GM19328 (cell line): ENCODE measurements at regions not wholly inside any gene's neighbourhood (a gene's known extent, or its start where the extent isn't known, plus 50 kb on each side); places are given as distances from the start of the nearest gene placed in this dataset.
"Not testable (repeated sequence)": the region's sequence is repeated elsewhere in the genome, so short reads cannot be mapped to it uniquely, and the experiment has no call there.

ENCODE experiments used
- ATAC-seq: cut with Tn5 transposase; IDR thresholded peaks from one replicate; pipeline ENCODE4 v1.9.1; 2021; ENCODE audit warnings: mild to moderate bottlenecking, moderate library complexity; ENCODE audit not compliant: unreplicated experiment

DNA sequence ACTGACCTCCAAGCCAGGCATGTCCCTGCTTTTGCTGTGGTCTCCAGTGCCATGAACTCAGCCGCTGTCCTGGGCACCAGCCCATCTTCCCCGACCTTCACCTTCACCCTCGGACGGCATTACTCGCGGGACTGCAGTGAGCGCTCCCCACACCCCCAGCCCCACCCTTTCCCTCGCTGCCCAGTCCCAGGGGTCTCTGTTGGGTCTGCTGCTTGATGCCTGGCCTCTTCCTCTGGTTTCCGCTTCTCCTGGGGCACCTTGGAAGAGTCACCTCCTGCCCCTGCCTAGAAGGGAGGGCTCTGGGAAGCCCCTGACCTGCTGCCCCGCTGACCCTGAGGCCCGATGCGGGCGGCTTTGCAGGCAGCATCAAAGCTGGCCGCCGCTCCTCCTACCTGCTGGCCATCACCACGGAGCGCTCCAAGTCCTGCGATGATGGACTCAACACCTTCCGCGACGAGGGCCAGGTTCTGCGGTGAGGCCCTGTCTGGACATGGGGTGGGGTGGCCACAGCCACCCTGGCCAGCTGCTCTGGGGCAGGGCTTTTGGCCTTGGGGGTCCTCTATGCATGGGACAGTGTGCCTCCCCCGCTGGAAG, 102.3 kb downstream of the ZNF267 start:
- not testable (repeated sequence) for ATAC-seq

DNA sequence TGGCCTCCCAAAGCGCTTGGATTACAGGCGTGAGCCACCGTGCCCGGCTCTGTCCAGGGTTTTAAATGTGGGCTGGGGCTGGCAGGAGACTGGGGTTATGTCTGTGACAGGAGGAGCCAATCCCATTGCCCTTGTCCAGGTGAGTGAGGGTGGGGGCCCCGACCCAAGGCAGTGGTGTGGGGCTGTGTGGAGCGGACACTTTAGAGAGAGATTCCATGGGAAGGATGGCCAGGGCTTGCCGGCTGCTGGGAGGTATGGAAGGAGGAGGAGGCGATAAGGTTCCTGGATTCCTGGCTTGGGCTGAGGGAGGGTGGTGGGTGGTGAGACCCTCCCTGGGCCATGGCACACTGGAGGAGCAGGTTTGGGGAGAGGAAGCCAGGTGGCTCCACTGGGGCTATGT, 104.9 kb downstream of the ZNF267 start:
- ATAC-seq, result not testable (repeated sequence)

DNA sequence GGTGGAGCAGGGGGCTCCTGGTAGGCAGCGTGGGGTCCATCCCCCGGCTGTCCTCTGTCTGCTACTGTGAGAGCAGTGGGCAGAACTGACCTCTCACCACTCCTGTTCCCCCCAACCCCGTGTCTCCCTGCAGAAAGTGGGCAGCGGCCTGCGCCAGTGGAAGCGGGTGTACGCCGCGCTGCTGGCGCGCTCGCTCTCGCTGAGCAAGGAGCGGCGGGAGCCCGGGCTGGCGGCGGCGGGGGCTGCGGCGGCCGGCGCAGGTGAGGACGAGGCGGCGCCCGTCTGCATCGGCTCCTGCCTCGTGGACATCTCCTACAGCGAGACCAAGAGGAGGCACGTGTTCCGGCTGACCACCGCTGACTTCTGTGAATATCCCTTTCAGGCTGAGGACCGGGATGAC, 108.1 kb downstream of the ZNF267 start:
- not testable (repeated sequence) for ATAC-seq

DNA sequence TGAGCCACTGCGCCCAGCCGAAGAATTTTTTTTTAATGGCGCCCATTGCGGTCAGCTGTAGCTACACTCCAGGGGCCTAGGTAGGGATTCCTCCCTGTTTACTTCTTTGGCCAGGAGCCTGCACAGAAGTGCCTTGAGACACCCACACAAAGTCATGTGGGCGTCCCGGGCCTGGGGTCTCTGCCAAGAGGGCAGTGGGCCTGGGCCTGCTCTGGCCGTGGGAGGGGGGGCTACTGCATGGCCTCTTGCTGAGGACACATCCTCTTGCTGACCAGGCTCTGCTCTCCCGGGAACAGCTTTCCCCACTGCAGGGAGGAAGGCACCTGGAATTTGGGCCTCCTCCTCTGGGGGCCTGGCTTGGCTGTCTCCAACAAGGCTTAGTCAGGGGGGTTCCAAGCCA, 109.4 kb downstream of the ZNF267 start:
- not testable (repeated sequence) for ATAC-seq

DNA sequence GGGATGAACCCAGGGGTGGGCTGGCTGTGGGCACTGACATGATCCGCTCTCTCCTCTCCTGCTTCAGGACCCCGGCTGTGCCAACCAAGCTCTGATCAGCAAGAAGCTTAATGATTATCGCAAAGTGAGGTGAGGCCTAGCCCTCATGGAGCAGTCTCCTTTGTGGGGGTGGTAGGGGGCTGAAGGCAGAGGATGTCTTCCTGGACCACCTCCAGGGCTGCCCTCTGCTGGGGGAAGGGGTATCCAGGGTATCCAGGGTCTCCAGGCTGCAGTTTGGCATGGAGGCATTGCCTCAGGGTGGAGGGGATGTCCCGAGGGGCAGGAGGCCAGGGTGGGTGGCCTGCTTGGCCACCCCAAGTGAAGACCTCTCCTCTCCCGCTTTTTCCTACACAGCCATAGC, 110.1 kb downstream of the ZNF267 start:
- not testable (repeated sequence) for ATAC-seq

DNA sequence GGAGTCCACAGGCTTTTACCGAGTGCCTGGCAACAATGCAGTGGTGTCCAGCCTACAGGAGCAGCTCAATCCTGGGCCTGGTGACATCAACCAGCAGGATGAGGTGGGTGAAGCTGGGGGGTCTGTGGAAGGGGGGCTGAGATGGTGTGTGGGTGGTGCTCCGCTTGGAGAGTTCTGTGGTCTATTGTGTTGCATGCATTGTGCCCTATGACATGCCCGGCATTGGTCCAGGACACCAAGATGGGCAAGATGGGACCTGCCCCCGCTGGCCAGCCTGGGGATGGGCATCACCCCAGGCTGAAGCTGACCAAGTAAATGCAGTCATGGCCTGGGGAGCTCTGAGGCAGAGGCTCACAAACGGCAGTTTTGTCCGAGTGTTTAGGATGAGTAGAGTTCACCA, 113.3 kb downstream of the ZNF267 start:
- ATAC-seq, result not testable (repeated sequence)

DNA sequence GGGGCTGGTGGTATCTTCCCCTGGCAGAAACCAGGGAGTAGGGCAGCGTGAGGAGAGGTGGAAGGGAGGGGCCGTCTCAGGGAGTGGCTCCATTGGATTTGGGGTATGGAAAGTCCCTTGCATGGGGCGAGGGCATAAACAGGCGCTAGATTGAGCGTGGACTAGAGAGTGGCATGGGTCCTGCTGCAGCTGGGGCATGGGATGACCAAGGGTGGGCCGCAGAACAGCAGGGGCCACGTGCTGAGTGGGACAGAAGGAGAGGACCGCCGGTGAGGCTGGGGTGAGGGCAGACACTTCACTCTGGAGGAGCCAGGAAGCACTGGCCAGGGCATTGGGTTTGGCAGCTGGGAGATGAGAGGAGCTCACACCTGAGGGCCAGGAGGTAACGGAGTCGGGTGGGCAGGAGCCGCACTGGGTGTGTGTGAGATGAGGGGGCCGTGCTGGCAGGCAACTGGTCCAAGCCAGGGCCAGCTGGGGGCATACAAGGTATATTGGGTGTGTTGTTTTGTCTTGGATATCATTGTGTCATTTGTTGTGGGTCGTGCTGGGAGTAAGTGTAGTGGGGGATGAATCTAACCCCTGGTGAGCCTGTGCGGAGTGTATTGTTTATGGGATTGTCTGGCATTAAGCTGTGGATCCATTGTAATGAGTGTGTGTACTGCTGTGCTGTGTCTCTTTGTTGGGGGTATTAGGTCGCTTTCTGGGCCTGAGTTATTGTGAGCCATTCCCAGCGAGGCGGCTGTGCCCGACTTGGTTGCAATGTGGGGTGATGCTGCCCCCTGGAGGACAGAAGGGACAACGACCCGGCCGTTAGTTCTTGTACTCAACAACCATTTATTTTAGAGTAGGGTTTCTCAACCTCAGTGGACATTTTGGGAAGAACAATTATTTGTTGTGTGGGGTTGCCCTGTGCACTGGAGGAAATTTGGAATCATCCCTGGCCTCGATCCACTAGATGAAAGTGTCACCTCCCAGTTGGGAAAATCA, 115.3 kb downstream of the ZNF267 start:
- not testable (repeated sequence) for ATAC-seq

DNA sequence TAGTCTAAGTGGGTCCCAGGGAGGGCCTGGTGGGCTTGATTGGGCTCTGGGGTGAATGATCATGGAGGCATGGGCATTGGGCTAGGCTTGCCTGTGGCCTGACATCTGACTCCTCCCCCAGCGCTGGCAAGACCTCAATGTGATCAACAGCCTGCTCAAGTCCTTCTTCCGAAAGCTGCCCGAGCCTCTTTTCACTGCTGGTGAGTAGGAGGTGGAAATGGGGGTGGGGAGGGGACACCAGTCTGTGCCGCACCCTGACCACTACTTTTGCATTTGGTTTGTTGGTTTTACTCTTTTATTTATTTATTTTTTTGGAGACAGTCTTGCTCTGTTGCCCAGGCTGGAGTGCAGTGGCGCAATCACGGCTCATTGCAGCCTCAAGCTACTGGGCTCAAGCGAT, 116.7 kb downstream of the ZNF267 start:
- not testable (repeated sequence) for ATAC-seq

DNA sequence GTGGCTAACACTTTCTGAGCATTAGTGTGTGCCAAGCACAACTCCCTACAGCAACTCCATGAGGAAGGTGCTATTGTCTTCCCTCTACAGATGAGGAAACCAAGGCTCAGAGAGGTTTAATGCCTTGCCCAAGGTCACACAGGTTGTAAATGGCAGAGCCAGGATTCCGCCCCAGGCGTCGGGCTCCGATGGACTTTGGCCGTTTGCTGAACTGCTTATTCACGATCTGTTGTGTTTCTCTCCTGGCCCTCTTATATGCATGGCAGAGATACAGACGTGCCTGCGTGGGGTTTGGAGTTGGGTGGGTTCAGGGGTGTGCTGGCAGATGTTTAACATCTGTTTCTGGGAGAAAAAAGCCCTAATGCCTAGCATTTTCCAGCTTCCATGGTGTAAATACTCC, 117.4 kb downstream of the ZNF267 start:
- ATAC-seq, result not testable (repeated sequence)

DNA sequence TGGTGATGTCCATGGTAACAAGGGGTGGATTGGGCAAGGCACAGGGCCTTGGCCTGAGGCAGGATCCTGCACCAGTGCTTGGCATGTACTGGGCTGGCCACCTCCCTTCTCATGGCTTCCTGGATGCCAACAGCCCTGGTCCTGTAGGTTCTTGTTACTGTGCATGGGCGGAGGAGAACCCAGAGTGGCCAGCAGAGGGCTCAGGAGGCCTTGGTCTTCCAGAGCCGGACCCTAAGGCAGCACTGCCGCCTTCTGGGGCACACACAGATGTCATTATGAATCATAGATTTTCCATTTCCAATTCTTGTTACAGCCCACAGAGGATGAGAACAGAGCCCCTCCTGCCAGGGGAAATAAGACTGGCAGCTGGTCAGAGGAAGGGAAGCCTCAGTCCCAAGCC, 122.7 kb downstream of the ZNF267 start:
- not testable (repeated sequence) for ATAC-seq

DNA sequence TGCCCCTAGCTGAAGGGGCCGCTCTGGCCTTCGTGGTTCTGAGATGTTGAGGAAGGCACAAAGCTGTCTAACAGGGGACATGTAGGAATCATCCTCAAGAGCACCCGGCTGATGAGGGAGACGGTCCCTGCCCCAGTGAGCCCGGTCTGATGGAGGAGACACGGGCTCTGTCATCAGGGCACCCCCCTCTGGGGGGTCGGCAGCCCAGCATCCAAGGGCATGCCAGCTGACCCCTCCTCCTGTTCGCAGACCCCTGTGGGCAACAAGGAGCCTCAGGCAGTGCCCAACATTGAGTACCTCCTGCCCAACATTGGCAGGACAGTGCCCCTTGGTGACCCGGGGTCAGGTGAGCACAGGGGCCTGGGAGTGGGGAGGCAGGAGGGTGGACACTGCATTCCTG, 128.9 kb downstream of the ZNF267 start:
- ATAC-seq, result not testable (repeated sequence)

DNA sequence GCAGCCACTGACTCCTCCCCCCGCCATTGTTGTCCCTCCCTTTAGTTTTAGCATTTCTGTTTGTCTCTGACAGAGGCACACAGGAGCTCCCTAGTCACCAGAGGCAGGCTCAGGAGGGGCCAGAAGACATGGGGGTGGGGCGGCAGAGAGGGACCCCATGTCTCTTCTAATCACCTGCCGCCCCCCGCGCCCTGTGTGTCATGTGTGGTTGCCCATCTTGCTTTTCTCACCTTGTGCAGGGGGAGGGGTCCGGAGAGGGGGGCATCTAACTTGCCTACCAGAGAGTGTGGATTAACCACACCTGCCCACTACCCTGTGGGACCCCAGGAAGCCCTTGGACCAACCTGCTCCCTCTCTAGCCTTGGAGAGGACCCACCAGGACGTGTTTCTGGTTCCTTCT, 130.2 kb downstream of the ZNF267 start:
- ATAC-seq, result not testable (repeated sequence)

DNA sequence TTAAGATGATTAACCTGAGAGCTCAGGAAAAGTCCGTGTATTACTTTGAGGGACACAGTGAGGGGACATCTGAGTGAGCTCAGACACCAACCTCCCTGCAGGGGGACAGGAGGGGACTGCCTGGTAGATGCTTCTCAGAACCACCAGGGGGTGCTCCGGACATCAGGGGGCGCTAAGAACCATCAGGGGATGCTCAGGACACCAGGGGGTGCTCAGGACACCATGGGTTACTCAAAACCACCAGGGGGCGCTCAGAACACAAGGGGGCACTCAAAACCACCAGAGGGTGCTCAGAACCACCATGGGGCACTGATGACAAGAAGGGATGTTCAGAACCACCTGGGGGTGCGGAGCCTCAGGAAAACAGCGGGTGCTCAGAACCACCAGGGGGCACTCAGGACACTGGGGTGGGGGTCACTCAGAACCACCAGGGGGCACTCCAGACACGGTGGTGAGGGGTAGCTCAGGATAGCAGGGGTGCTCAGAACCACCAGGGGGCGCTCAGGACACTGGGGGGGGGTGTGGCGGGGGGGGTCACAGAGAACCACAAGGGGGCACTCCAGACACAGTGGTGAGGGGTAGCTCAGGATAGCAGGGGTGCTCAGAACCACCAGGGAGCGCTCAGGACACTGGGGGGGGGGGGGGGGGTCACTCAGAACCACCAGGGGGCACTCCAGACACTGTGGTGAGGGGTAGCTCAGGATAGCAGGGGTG, 165.3 kb downstream of the ZNF267 start:
- not testable (repeated sequence) for ATAC-seq

DNA sequence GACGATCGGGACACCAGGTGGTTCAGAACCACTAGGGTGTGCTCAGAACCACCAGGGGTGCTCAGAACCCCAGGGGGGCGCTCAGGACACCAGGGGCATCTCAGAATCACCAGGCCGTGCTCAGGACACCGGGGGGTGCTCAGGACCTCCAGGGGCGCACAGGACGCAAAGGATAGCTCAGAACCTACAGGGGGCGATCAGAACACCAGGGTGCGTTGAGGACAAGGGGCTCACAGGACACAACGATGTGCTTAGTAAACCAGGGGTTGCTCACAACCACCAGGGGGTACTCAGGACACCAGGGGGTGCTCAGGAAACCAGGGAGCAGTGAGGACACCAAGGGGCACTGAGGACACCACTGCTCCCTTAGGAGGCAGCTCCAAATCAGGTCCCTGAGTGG, 166.3 kb downstream of the ZNF267 start:
- not testable (repeated sequence) for ATAC-seq

DNA sequence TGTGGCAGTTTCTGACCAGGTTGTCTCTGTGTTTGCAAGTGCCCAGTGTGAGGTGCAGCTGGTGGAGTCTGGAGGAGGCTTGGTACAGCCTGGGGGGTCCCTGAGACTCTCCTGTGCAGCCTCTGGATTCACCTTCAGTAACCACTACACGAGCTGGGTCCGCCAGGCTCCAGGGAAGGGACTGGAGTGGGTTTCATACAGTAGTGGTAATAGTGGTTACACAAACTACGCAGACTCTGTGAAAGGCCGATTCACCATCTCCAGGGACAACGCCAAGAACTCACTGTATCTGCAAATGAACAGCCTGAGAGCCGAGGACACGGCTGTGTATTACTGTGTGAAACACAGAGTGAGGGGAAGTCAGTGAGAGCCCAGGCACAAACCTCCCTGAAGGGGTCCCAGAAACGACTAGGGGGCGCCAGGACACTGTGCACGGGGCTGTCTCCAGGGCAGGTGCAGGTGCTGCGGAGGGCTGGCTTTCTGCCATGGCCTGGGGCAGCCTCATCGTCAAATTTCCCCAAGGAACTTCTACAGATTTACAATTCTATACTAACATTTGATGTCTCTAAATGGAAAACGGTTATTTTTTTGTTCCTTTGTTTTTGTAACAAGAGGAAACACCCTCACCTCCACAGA, 187.0 kb upstream of the TP53TG3D start:
- ATAC-seq, result not testable (repeated sequence)

DNA sequence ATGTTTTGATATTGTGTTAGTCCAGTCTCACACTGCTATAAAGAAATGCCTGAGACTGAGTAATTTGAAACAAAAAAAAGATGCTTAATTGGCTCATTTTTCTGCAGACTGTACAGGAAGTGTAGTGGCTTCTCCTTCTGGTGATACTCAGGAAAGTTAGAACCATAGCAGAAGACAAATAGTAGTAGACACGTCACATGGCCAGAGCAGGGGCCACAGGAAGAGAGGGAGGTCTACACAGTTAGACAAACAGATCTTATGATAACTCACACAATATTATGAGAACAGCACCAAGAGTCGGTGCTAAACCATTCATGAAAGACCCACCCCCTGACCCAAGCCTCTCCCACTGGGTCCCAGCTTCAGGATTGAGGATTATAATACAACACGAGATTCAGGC, 181.5 kb upstream of the TP53TG3D start:
- not testable (repeated sequence) for ATAC-seq

DNA sequence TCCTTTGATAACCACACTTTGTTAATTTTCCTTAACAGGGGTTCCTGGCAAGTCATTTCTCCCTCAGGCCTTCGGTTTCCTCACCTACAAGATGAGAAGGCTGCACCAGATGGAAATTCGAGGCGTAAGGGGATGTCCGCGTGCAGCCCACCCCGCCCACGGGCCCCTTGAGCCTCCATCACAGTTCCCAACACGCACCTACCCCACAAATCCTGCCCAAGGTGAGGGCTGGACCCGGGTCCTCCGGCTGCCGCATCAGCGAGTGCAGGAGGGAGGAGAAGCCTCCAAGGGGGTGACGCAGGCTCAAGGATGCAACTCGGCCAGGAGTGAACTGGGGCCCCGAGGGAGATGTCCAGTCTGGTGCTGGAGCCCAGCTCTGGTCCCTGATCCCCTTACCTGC, 169.2 kb upstream of the TP53TG3D start:
- not testable (repeated sequence) for ATAC-seq

DNA sequence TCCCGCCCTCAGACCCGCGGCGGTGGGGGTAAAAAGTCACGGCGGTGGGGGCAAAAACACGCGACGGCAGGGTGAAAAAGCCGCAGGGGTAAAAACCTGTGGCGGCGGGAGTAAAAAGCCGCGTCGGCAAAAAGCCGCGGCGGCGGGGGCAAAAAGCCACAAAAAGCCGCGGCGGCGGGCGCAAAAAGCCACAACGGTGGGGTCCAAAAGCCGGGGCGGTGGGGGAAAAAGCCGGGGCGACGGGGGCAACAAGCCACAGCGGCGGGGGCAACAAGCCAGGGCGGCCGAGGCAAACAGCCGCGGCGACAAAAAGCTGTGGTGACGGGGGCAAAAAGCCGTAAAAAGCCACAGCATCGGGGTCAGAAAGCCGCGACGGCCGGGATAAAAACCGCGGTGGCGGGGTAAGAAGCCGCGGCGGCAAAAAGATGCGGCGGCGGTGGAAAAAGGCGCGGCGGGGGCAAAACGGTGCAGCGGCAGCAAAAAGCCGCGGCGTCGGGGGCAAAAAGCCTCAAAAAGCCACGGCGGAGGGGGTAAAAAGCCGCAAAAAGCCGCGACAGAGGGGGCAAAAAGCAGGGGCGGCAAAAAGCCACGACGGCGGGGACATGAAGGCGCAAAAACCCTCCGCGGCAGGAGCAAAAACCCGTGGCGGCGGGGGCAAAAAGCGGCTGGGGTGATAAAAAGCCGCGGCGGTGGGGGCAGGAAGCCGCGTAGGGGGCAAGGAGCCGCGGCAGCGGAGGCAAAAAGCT, 168.3 kb upstream of the TP53TG3D start:
- not testable (repeated sequence) for ATAC-seq

DNA sequence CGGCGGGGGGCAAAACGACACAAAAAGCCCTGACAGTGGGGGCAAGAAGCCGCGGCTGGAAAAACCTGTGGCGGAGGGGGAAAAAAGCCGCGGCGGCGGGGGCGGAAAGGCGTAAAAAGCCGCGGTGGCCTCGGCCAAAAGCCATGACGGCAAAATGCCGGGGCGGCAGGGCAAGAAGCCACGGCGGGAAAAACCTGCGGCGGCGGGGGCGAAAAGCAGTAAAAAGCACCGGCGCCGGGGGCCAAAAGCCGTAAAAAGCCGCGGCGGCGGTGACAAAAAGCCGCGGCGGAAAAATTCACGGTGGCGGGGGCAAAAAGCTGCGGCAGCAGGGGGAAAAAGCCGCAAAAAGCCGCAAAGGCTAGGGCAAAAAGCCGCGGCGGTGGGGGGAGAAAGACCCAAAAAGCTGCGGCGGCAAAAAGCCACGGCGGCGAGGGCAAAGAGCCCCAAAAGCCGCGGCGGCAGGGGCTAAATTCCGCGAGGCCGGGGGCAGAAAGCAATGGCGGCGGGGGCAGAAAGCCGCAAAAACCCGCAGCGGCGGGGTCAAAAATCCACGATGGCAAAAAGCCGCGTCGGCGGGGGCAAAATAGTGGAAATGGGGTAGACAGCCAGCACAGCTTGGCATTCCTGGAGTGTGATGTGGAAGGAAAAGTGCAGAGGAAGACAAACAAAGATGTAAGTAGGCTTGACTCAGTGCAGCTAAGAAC, 167.5 kb upstream of the TP53TG3D start:
- ATAC-seq, result not testable (repeated sequence)

DNA sequence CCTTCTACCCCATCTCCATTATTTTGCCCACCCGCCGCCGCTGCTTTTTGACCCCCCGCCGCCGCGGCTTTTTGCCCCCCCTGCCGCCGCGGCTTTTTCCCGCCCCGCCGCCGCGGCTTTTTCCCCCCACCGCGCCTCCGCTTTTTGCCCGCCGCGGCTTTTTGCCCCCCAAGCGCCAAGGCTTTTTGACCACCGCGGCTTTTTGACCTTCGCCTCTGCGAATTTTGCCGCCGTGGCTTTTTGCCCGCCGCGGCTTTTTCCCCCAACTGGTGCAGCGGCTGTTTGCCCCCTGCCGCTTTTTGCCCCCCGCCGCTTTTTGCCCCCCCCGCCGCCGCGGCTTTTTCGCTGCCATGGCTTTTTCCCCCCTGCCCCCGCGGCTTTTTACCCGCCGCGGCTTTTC, 137.5 kb upstream of the TP53TG3D start:
- ATAC-seq, result not testable (repeated sequence)
